22Rv1 (cell line): ENCODE measurements at regions not wholly inside any gene's neighbourhood (a gene's known extent, or its start where the extent isn't known, plus 50 kb on each side); places are given as distances from the start of the nearest gene placed in this dataset.

Experiments used
- CTCF ChIP-seq: fragments of 450-650 bp; IDR thresholded peaks from 2 replicates; pipeline ENCODE4 v1.5.1; 2017; ENCODE audit warnings: mild to moderate bottlenecking
- ZFX ChIP-seq: fragments of 450-650 bp; IDR thresholded peaks from 2 replicates; pipeline ENCODE4 v1.6.1; 2017; ENCODE audit warnings: antibody characterized with exemption, borderline replicate concordance

- TF ChIP-seq CTCF (no peak), ZFX (no peak)
Measured at GRCh38 chrX:39596437-39596836, 501.3 kb downstream of the BCOR start.
